Endothelial cell of umbilical vein (primary cell): ENCODE measurements at regions not wholly inside any gene's neighbourhood (a gene's known extent, or its start where the extent isn't known, plus 50 kb on each side); places are given as distances from the start of the nearest gene placed in this dataset.

Experiments used
- BruUV-seq: library from RNA; stranded (reverse); fragments of 400-500 nt; replicated peaks from 2 replicates; lab custom pipeline; 2021; lab: Mats Ljungman, UMichigan
- CTCF ChIA-PET: fragments of 300-600, 350-600 bp; sonication (Branson Sonifier 250); formaldehyde crosslinking; loops from one replicate; lab custom pipeline; 2021; ENCODE audit warnings: antibody characterized with exemption, inconsistent platforms; lab: Charles Lee
- POLR2A ChIA-PET: fragments of 300-600, 350-600 bp; sonication (Branson Sonifier 250); formaldehyde crosslinking; loops from one replicate; lab custom pipeline; 2021; ENCODE audit warnings: antibody characterized with exemption, inconsistent platforms; lab: Charles Lee
- DNase-seq: peaks from one replicate; pipeline ENCODE4 v3.0.0-alpha.2; 2011; ENCODE audit warnings: low read depth, low spot score
- FAIRE-seq: peaks from 2 replicates; lab custom pipeline; 2011; peaks lifted over from hg19 to GRCh38; lab: Jason Lieb, UNC
- H2AFZ ChIP-seq: 2 replicates; pipeline ENCODE4 v1.6.0; 2012; ENCODE audit warnings: low read depth, low read length, control low read depth, inconsistent platforms
- H3K27ac ChIP-seq: 2 replicates; pipeline ENCODE4 v1.5.1; 2011; ENCODE audit warnings: low read depth, mild to moderate bottlenecking, control low read depth, low read length, moderate library complexity; ENCODE audit not compliant: insufficient read depth
- H3K27me3 ChIP-seq, 2 experiments: 2 replicates each; pipeline versions ENCODE4 v1.6.0 to v1.6.1; 2011; ENCODE audit warnings: low read length in 2 of 2, mixed read lengths in 1 of 2; ENCODE audit not compliant: control insufficient read depth in 2 of 2, insufficient read depth in 2 of 2
- H3K36me3 ChIP-seq, 2 experiments: 2 replicates in 1 of 2; 3 replicates in 1 of 2; pipeline ENCODE4 v1.5.1; 2011; ENCODE audit warnings: low read length in 2 of 2, mild to moderate bottlenecking in 1 of 2, moderate library complexity in 1 of 2; ENCODE audit not compliant: control insufficient read depth in 2 of 2, insufficient read depth in 2 of 2; ENCODE audit errors: extremely low read depth in 1 of 2
- H3K4me1 ChIP-seq: 3 replicates; pipeline ENCODE4 v1.5.1; 2011; ENCODE audit warnings: mild to moderate bottlenecking, low read length; ENCODE audit not compliant: control insufficient read depth, insufficient read depth; ENCODE audit errors: extremely low read depth
- H3K4me2 ChIP-seq: 2 replicates; pipeline ENCODE4 v1.6.1; 2011; ENCODE audit warnings: low read length, control low read depth, mixed read lengths; ENCODE audit not compliant: insufficient read depth
- H3K4me3 ChIP-seq, 3 experiments: fragments of 200-600 bp in 1 of 3; sonication (generic), shearing (Covaris generic) in 1 of 3; replicated peaks in 1 of 3; 2 replicates each; pipeline ENCODE4 v1.5.1; 2011 to 2016; ENCODE audit warnings: control low read depth in 3 of 3, low read length in 3 of 3, mild to moderate bottlenecking in 2 of 3, inconsistent platforms in 1 of 3, low read depth in 1 of 3, moderate library complexity in 1 of 3; ENCODE audit not compliant: insufficient read depth in 1 of 3
- H3K79me2 ChIP-seq: 2 replicates; pipeline ENCODE4 v1.6.0; 2012; ENCODE audit warnings: low read length, inconsistent platforms; ENCODE audit not compliant: control insufficient read depth, insufficient read depth
- H3K9ac ChIP-seq: replicated peaks from 2 replicates; pipeline ENCODE3; 2011; ENCODE audit warnings: low read length, control low read depth; ENCODE audit not compliant: insufficient read depth; ENCODE audit errors: extremely low read depth
- H3K9me1 ChIP-seq: replicated peaks from 3 replicates; pipeline ENCODE4 v1.6.0; 2011; ENCODE audit warnings: mild to moderate bottlenecking, low read length; ENCODE audit not compliant: control insufficient read depth, insufficient read depth; ENCODE audit errors: extremely low read depth
- H3K9me3 ChIP-seq: replicated peaks from 2 replicates; pipeline ENCODE4 v1.5.1; 2012; ENCODE audit warnings: low read length, inconsistent platforms; ENCODE audit not compliant: control insufficient read depth, insufficient read depth
- H4K20me1 ChIP-seq: replicated peaks from 2 replicates; pipeline ENCODE3; 2011; ENCODE audit warnings: mild to moderate bottlenecking, low read length; ENCODE audit not compliant: control insufficient read depth, insufficient read depth; ENCODE audit errors: extremely low read depth
- EZH2 ChIP-seq: IDR thresholded peaks from 2 replicates; pipeline ENCODE4 v1.6.1; 2012; ENCODE audit warnings: borderline replicate concordance, low read depth, mild to moderate bottlenecking, moderate library complexity, low read length, inconsistent platforms; ENCODE audit not compliant: severe bottlenecking
- FOS ChIP-seq: IDR thresholded peaks from 2 replicates; pipeline ENCODE4 v1.6.1; 2011; ENCODE audit warnings: mild to moderate bottlenecking, low read length, moderate library complexity, borderline replicate concordance; ENCODE audit not compliant: insufficient read depth
- GATA2 ChIP-seq: IDR thresholded peaks from 2 replicates; pipeline ENCODE4 v1.7.0; 2011; ENCODE audit warnings: low read depth, mild to moderate bottlenecking, moderate library complexity, mixed read lengths, low read length; ENCODE audit not compliant: insufficient read length, insufficient read depth
- JUN ChIP-seq: IDR thresholded peaks from 2 replicates; pipeline ENCODE4 v1.6.1; 2011; ENCODE audit warnings: borderline replicate concordance, low read depth; ENCODE audit not compliant: insufficient read length, insufficient read depth
- MYC ChIP-seq: IDR thresholded peaks from one replicate; pipeline ENCODE4 v1.6.1; 2011; ENCODE audit warnings: mild to moderate bottlenecking, low read depth, low read length
- POLR2A ChIP-seq: IDR thresholded peaks from 2 replicates; pipeline ENCODE4 v1.6.1; 2012; ENCODE audit warnings: low read depth, mild to moderate bottlenecking, control low read depth, low read length
- POLR2AphosphoS5 ChIP-seq: IDR thresholded peaks from 2 replicates; pipeline ENCODE4 v1.6.1; 2012; ENCODE audit warnings: low read depth, mild to moderate bottlenecking, control low read depth, low read length, moderate library complexity; ENCODE audit not compliant: insufficient read depth
- dilution Hi-C: fragments of 300-500 bp; cut with MboI; formaldehyde crosslinking; loops from one replicate; pipeline ENCODE4 v1.15.0; 2019; ENCODE audit warnings: low sequenced_read_pairs; ENCODE audit not compliant: extremely low pct_ligation_motif_present
- intact Hi-C: fragments of 100-400 bp; cut with micrococcal nuclease; formaldehyde crosslinking; loops from one replicate; pipeline ENCODE4 v1.10.0; 2022
- TF ChIP-seq, protein P1 (sequence below), 2 donors: IDR thresholded peaks; 1 replicate in 1 of 2; 2 replicates in 1 of 2; pipeline ENCODE4 v1.5.1; 2011; ENCODE audit warnings: low read length in 2 of 2, mild to moderate bottlenecking in 2 of 2, moderate library complexity in 2 of 2, control low read depth in 1 of 2, inconsistent platforms in 1 of 2, low read depth in 1 of 2; ENCODE audit not compliant: insufficient read depth in 1 of 2; ENCODE audit errors: extremely low read depth in 1 of 2
- TF ChIP-seq, protein P2 (sequence below): IDR thresholded peaks from 2 replicates; pipeline ENCODE4 v1.6.1; 2011; ENCODE audit not compliant: insufficient read depth, insufficient read length

DNA sequence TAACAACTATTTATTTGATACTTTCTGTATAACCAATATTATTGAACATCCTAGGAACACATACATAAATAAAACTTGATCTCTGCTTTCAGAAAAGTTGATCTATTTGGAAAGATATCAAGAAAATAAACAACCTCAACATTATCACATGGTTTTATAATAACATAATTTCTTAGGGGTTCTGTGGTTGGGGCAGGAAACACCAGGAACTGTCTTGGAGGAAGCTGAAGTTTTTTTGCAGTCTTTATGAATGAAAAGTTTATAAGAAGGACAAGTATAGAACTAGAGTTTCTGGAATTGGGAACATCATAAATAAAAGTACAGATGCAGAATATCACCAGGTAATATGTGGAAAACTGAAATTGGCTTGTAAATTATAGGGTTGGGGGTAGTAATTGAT is 296.1 kb downstream of the TAF11L14 start:
- Histone ChIP-seq H3K27me3 (no peaks in the 10 kb centered on the region), H3K4me2 (no peak overlapping the region), H3K9me3 (no peaks in the 10 kb centered on the region), H3K9me1 (no peaks in the 10 kb centered on the region), H4K20me1 (no peaks in the 10 kb centered on the region), H2AFZ (no peak overlapping the region), H3K9ac (no peak overlapping the region), H3K79me2 (no peaks in the 10 kb centered on the region), H3K27ac (no peak overlapping the region), H3K4me3 (no peak overlapping the region), H3K4me1 (no peaks in the 10 kb centered on the region), H3K36me3 (no peaks in the 10 kb centered on the region)
- no TSS peak for BruUV-seq
- POLR2A ChIA-PET = no interaction called here
- intact Hi-C loops = no loop called here
- dilution Hi-C loops = no loop called here
- DNase-seq = no peak
- TF ChIP-seq GATA2 = no peak
- TF ChIP-seq JUN = no peak
- TF ChIP-seq, protein P1, sequence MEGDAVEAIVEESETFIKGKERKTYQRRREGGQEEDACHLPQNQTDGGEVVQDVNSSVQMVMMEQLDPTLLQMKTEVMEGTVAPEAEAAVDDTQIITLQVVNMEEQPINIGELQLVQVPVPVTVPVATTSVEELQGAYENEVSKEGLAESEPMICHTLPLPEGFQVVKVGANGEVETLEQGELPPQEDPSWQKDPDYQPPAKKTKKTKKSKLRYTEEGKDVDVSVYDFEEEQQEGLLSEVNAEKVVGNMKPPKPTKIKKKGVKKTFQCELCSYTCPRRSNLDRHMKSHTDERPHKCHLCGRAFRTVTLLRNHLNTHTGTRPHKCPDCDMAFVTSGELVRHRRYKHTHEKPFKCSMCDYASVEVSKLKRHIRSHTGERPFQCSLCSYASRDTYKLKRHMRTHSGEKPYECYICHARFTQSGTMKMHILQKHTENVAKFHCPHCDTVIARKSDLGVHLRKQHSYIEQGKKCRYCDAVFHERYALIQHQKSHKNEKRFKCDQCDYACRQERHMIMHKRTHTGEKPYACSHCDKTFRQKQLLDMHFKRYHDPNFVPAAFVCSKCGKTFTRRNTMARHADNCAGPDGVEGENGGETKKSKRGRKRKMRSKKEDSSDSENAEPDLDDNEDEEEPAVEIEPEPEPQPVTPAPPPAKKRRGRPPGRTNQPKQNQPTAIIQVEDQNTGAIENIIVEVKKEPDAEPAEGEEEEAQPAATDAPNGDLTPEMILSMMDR (IDR thresholded peaks at IDR 0.05; ENCODE audit: extremely low read depth in 1 of 2, insufficient read depth in 1 of 2, low read depth in 1 of 2, low read length in 2 of 2) = no peak
- TF ChIP-seq POLR2AphosphoS5 = no peak
- no peak for TF ChIP-seq MYC
- TF ChIP-seq, protein P2, sequence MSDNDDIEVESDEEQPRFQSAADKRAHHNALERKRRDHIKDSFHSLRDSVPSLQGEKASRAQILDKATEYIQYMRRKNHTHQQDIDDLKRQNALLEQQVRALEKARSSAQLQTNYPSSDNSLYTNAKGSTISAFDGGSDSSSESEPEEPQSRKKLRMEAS = no peak
- TF ChIP-seq POLR2A = no peak
- no peak for TF ChIP-seq EZH2
- no peak for TF ChIP-seq FOS
- FAIRE-seq = no peak
- CTCF ChIA-PET = no interaction called here
